WTC11 (cell line): ENCODE measurements at regions not wholly inside any gene's neighbourhood (a gene's known extent, or its start where the extent isn't known, plus 50 kb on each side); places are given as distances from the start of the nearest gene placed in this dataset.

Source experiments
- ATAC-seq: fragments of 200-7000 bp; cut with Tn5 transposase; 2 replicates; pipeline ENCODE4 v1.10.0; 2021; ENCODE audit warnings: mild to moderate bottlenecking, moderate library complexity
- CTCF ChIA-PET: fragments of 300-600 bp; sonication (Branson Sonifier 250); formaldehyde crosslinking; loops from one replicate; lab custom pipeline; 2021; ENCODE audit warnings: antibody characterized with exemption; lab: Charles Lee
- POLR2A ChIA-PET: fragments of 350-600 bp; sonication (Branson Sonifier 250); formaldehyde crosslinking; loops from one replicate; lab custom pipeline; 2021; ENCODE audit warnings: antibody characterized with exemption; lab: Charles Lee
- DNase-seq: peaks from one replicate; pipeline ENCODE4 v3.0.0; 2021; ENCODE audit warnings: low spot score
- H3K27ac Mint-ChIP-seq: 2 replicates; pipeline ENCODE4 v1.8.0; 2021; ENCODE audit warnings: mixed read lengths
- H3K27me3 Mint-ChIP-seq: 2 replicates; pipeline ENCODE4 v1.8.0; 2021; ENCODE audit warnings: low read depth, mild to moderate bottlenecking, moderate library complexity, mixed read lengths
- H3K36me3 Mint-ChIP-seq: 2 replicates; pipeline ENCODE4 v1.8.0; 2021; ENCODE audit warnings: mixed read lengths
- H3K4me1 Mint-ChIP-seq: 2 replicates; pipeline ENCODE4 v1.8.0; 2022; ENCODE audit warnings: mixed read lengths
- H3K4me3 Mint-ChIP-seq: 2 replicates; pipeline ENCODE4 v1.8.0; 2021; ENCODE audit warnings: mild to moderate bottlenecking, moderate library complexity, mixed read lengths
- H3K9me3 Mint-ChIP-seq: 2 replicates; pipeline ENCODE4 v1.8.0; 2021; ENCODE audit warnings: mixed read lengths
- E2F1 ChIP-seq: sonication (generic); formaldehyde crosslinking; IDR thresholded peaks from 2 replicates; pipeline ENCODE4 v1.8.0; 2022; ENCODE audit warnings: mild to moderate bottlenecking, missing genetic modification reagents
- HMGXB4 ChIP-seq: sonication (generic); formaldehyde crosslinking; IDR thresholded peaks from 2 replicates; pipeline ENCODE4 v1.8.1; 2023; ENCODE audit warnings: mild to moderate bottlenecking, moderate library complexity, missing genetic modification reagents
- KAT7 ChIP-seq: sonication (generic); formaldehyde crosslinking; IDR thresholded peaks from 2 replicates; pipeline ENCODE4 v1.8.1; 2023; ENCODE audit warnings: missing genetic modification reagents, mild to moderate bottlenecking, borderline replicate concordance
- MAX ChIP-seq: sonication (generic); formaldehyde crosslinking; IDR thresholded peaks from 2 replicates; pipeline ENCODE4 v1.8.0; 2022; ENCODE audit warnings: mild to moderate bottlenecking, missing genetic modification reagents
- MXD4 ChIP-seq: fragments of 250-450 bp; sonication (Bioruptor Pico); IDR thresholded peaks from 2 replicates; pipeline ENCODE4 v1.8.0; 2021; ENCODE audit warnings: mild to moderate bottlenecking, moderate library complexity, borderline replicate concordance
- NFE2L1 ChIP-seq: sonication (generic); formaldehyde crosslinking; IDR thresholded peaks from 2 replicates; pipeline ENCODE4 v1.8.1; 2023; ENCODE audit warnings: missing genetic modification reagents
- NR1H2 ChIP-seq: sonication (generic); formaldehyde crosslinking; IDR thresholded peaks from 2 replicates; pipeline ENCODE4 v1.9.0; 2021; ENCODE audit warnings: mild to moderate bottlenecking, moderate library complexity, missing genetic modification reagents
- NR3C1 ChIP-seq: sonication (generic); formaldehyde crosslinking; conservative IDR thresholded peaks from 2 replicates; pipeline ENCODE4 v1.8.1; 2023; ENCODE audit warnings: low read depth, mild to moderate bottlenecking, missing genetic modification reagents
- OVOL2 ChIP-seq: fragments of 250-450 bp; sonication (Bioruptor Pico); IDR thresholded peaks from 2 replicates; pipeline ENCODE4 v1.9.0; 2021; ENCODE audit warnings: mild to moderate bottlenecking, borderline replicate concordance
- TEAD4 ChIP-seq: sonication (generic); formaldehyde crosslinking; IDR thresholded peaks from 2 replicates; pipeline ENCODE4 v1.8.0; 2022; ENCODE audit warnings: mild to moderate bottlenecking, missing genetic modification reagents
- ZNF219 ChIP-seq: sonication (generic); formaldehyde crosslinking; IDR thresholded peaks from 2 replicates; pipeline ENCODE4 v1.8.0; 2023; ENCODE audit warnings: missing genetic modification reagents, mild to moderate bottlenecking, borderline replicate concordance
- ZNF396 ChIP-seq: fragments of 250-450 bp; sonication (Bioruptor Pico); IDR thresholded peaks from 2 replicates; pipeline ENCODE4 v1.8.0; 2021; ENCODE audit warnings: mild to moderate bottlenecking, moderate library complexity, borderline replicate concordance
- ZNF416 ChIP-seq: fragments of 250-450 bp; sonication (Bioruptor Pico); IDR thresholded peaks from 2 replicates; pipeline ENCODE4 v1.9.0; 2021; ENCODE audit warnings: mild to moderate bottlenecking, inconsistent platforms
- ZNF512 ChIP-seq: sonication (generic); formaldehyde crosslinking; IDR thresholded peaks from 2 replicates; pipeline ENCODE4 v1.8.1; 2022; ENCODE audit warnings: missing genetic modification reagents, borderline replicate concordance
- TF ChIP-seq, protein P1 (sequence below): fragments of 250-450 bp; sonication (Bioruptor Pico); IDR thresholded peaks from 2 replicates; pipeline ENCODE4 v1.9.0; 2021; ENCODE audit warnings: mild to moderate bottlenecking, borderline replicate concordance
- TF ChIP-seq, protein P2 (sequence below): fragments of 200-600 bp; IDR thresholded peaks from 2 replicates; pipeline ENCODE4 v1.8.0; 2022; ENCODE audit warnings: antibody characterized with exemption
- TF ChIP-seq, protein P3 (sequence below): fragments of 250-450 bp; sonication (Bioruptor Pico); IDR thresholded peaks from 2 replicates; pipeline ENCODE4 v2.1.2; 2022; ENCODE audit warnings: mild to moderate bottlenecking, moderate library complexity
- TF ChIP-seq, protein P4 (sequence below): sonication (generic); formaldehyde crosslinking; IDR thresholded peaks from 2 replicates; pipeline ENCODE4 v1.8.0; 2022; ENCODE audit warnings: mild to moderate bottlenecking, missing genetic modification reagents

DNA sequence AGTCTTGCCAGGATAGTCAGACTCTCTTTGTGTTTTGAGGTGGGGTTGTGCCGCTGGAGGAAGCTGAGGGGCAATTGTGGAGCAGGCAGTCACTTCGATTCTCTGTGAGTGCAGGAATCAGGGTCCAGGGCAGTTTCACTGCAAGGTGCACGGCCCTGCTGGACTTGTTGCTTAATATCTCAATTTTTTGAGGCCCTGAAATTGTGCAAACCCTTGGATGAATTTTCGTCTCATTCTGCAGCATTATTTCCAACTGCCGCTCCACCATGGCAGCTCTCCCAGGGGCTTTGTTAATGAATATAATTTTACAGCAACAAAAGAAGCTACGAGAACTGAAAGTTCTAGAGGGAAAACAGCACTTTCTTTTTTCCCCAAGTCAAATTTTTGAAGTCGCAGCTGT lies 531.9 kb downstream of the QKI start:
- CTCF ChIA-PET: interaction anchor here (0.6 to 2.2 kb wide), 3 partner anchors 8 to 22 kb away, joined by 3 to 11 read pairs (median 4); no protein-coding TSS in a partner anchor
- peaks cover 71% of the 10 kb centered on the region for H3K4me1 Mint-ChIP-seq
- no peaks in the 10 kb centered on the region for H3K27me3 Mint-ChIP-seq
- TF ChIP-seq, protein P1, sequence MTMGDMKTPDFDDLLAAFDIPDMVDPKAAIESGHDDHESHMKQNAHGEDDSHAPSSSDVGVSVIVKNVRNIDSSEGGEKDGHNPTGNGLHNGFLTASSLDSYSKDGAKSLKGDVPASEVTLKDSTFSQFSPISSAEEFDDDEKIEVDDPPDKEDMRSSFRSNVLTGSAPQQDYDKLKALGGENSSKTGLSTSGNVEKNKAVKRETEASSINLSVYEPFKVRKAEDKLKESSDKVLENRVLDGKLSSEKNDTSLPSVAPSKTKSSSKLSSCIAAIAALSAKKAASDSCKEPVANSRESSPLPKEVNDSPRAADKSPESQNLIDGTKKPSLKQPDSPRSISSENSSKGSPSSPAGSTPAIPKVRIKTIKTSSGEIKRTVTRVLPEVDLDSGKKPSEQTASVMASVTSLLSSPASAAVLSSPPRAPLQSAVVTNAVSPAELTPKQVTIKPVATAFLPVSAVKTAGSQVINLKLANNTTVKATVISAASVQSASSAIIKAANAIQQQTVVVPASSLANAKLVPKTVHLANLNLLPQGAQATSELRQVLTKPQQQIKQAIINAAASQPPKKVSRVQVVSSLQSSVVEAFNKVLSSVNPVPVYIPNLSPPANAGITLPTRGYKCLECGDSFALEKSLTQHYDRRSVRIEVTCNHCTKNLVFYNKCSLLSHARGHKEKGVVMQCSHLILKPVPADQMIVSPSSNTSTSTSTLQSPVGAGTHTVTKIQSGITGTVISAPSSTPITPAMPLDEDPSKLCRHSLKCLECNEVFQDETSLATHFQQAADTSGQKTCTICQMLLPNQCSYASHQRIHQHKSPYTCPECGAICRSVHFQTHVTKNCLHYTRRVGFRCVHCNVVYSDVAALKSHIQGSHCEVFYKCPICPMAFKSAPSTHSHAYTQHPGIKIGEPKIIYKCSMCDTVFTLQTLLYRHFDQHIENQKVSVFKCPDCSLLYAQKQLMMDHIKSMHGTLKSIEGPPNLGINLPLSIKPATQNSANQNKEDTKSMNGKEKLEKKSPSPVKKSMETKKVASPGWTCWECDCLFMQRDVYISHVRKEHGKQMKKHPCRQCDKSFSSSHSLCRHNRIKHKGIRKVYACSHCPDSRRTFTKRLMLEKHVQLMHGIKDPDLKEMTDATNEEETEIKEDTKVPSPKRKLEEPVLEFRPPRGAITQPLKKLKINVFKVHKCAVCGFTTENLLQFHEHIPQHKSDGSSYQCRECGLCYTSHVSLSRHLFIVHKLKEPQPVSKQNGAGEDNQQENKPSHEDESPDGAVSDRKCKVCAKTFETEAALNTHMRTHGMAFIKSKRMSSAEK (CRISPR knock-in tag): no peak
- TF ChIP-seq, protein P2, sequence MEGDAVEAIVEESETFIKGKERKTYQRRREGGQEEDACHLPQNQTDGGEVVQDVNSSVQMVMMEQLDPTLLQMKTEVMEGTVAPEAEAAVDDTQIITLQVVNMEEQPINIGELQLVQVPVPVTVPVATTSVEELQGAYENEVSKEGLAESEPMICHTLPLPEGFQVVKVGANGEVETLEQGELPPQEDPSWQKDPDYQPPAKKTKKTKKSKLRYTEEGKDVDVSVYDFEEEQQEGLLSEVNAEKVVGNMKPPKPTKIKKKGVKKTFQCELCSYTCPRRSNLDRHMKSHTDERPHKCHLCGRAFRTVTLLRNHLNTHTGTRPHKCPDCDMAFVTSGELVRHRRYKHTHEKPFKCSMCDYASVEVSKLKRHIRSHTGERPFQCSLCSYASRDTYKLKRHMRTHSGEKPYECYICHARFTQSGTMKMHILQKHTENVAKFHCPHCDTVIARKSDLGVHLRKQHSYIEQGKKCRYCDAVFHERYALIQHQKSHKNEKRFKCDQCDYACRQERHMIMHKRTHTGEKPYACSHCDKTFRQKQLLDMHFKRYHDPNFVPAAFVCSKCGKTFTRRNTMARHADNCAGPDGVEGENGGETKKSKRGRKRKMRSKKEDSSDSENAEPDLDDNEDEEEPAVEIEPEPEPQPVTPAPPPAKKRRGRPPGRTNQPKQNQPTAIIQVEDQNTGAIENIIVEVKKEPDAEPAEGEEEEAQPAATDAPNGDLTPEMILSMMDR: no peak
- no peak for TF ChIP-seq NR3C1
- no peak for TF ChIP-seq TEAD4 (CRISPR knock-in tag)
- TF ChIP-seq E2F1 (CRISPR knock-in tag): no peak
- TF ChIP-seq ZNF512: no peak
- no peak for TF ChIP-seq MXD4 (CRISPR knock-in tag)
- TF ChIP-seq, protein P3, sequence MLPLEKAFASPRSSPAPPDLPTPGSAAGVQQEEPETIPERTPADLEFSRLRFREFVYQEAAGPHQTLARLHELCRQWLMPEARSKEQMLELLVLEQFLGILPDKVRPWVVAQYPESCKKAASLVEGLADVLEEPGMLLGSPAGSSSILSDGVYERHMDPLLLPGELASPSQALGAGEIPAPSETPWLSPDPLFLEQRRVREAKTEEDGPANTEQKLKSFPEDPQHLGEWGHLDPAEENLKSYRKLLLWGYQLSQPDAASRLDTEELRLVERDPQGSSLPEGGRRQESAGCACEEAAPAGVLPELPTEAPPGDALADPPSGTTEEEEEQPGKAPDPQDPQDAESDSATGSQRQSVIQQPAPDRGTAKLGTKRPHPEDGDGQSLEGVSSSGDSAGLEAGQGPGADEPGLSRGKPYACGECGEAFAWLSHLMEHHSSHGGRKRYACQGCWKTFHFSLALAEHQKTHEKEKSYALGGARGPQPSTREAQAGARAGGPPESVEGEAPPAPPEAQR (CRISPR knock-in tag): no peak
- no peak for TF ChIP-seq ZNF219
- no peak for TF ChIP-seq HMGXB4
- TF ChIP-seq MAX (CRISPR knock-in tag): no peak
- TF ChIP-seq OVOL2 (CRISPR knock-in tag): no peak
- TF ChIP-seq, protein P4, sequence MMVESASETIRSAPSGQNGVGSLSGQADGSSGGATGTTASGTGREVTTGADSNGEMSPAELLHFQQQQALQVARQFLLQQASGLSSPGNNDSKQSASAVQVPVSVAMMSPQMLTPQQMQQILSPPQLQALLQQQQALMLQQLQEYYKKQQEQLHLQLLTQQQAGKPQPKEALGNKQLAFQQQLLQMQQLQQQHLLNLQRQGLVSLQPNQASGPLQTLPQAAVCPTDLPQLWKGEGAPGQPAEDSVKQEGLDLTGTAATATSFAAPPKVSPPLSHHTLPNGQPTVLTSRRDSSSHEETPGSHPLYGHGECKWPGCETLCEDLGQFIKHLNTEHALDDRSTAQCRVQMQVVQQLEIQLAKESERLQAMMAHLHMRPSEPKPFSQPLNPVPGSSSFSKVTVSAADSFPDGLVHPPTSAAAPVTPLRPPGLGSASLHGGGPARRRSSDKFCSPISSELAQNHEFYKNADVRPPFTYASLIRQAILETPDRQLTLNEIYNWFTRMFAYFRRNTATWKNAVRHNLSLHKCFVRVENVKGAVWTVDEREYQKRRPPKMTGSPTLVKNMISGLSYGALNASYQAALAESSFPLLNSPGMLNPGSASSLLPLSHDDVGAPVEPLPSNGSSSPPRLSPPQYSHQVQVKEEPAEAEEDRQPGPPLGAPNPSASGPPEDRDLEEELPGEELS (CRISPR knock-in tag): no peak
- TF ChIP-seq KAT7 (CRISPR knock-in tag): no peak
- TF ChIP-seq NR1H2 (CRISPR knock-in tag): no peak
- TF ChIP-seq NFE2L1 (CRISPR knock-in tag): no peak
- no peak for TF ChIP-seq ZNF396 (CRISPR knock-in tag)
- TF ChIP-seq ZNF416 (CRISPR knock-in tag): no peak
- TF ChIP-seq, all 79 proteins: peak for 0
- H3K4me3 Mint-ChIP-seq: no peak overlapping the region
- POLR2A ChIA-PET: no interaction called here
- no peak overlapping the region for H3K27ac Mint-ChIP-seq
- no peaks in the 10 kb centered on the region for H3K9me3 Mint-ChIP-seq
- ATAC-seq (no peak), DNase-seq (no peak)
- H3K36me3 Mint-ChIP-seq: no peaks in the 10 kb centered on the region
